Progenitor cell of endocrine pancreas (in vitro differentiated cells): ENCODE measurements at regions not wholly inside any gene's neighbourhood (a gene's known extent, or its start where the extent isn't known, plus 50 kb on each side); places are given as distances from the start of the nearest gene placed in this dataset.
"Not testable (repeated sequence)": the region's sequence is repeated elsewhere in the genome, so short reads cannot be mapped to it uniquely, and the experiment has no call there.

Source experiments
- DNase-seq: peaks from one replicate; pipeline ENCODE4 v3.0.0; 2021; ENCODE audit warnings: low spot score; ENCODE audit not compliant: unreplicated experiment
- H3K27ac Mint-ChIP-seq: 2 replicates; pipeline ENCODE4 v1.8.0; 2021; ENCODE audit warnings: mild to moderate bottlenecking, moderate library complexity, mixed read lengths
- H3K27me3 Mint-ChIP-seq: 2 replicates; pipeline ENCODE4 v1.8.0; 2021; ENCODE audit warnings: mixed read lengths
- H3K36me3 Mint-ChIP-seq: 2 replicates; pipeline ENCODE4 v1.8.0; 2022; ENCODE audit warnings: mixed read lengths; ENCODE audit not compliant: insufficient read depth
- H3K4me1 Mint-ChIP-seq: 2 replicates; pipeline ENCODE4 v1.8.0; 2021; ENCODE audit warnings: low read depth, mixed read lengths
- H3K4me3 Mint-ChIP-seq: 2 replicates; pipeline ENCODE4 v1.8.0; 2021; ENCODE audit warnings: low read depth, mild to moderate bottlenecking, moderate library complexity, mixed read lengths
- H3K9me3 Mint-ChIP-seq: 2 replicates; pipeline ENCODE4 v1.8.0; 2021; ENCODE audit warnings: low read depth, mixed read lengths
- TF ChIP-seq, protein P1 (sequence below): fragments of 200-600 bp; sonication (generic); IDR thresholded peaks from one replicate; pipeline ENCODE4 v1.5.0; 2021; ENCODE audit warnings: antibody characterized with exemption, mild to moderate bottlenecking; ENCODE audit not compliant: unreplicated experiment

- TF ChIP-seq, protein P1, sequence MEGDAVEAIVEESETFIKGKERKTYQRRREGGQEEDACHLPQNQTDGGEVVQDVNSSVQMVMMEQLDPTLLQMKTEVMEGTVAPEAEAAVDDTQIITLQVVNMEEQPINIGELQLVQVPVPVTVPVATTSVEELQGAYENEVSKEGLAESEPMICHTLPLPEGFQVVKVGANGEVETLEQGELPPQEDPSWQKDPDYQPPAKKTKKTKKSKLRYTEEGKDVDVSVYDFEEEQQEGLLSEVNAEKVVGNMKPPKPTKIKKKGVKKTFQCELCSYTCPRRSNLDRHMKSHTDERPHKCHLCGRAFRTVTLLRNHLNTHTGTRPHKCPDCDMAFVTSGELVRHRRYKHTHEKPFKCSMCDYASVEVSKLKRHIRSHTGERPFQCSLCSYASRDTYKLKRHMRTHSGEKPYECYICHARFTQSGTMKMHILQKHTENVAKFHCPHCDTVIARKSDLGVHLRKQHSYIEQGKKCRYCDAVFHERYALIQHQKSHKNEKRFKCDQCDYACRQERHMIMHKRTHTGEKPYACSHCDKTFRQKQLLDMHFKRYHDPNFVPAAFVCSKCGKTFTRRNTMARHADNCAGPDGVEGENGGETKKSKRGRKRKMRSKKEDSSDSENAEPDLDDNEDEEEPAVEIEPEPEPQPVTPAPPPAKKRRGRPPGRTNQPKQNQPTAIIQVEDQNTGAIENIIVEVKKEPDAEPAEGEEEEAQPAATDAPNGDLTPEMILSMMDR = no peak
- no peaks in the 10 kb centered on the region for H3K36me3 Mint-ChIP-seq
- H3K4me3 Mint-ChIP-seq = no peak overlapping the region
- no peak overlapping the region for H3K27ac Mint-ChIP-seq
- H3K4me1 Mint-ChIP-seq = no peaks in the 10 kb centered on the region
- no peak for DNase-seq
- H3K9me3 Mint-ChIP-seq = no peaks in the 10 kb centered on the region
- H3K27me3 Mint-ChIP-seq = no peaks in the 10 kb centered on the region
Measured at GRCh38 chr9:82777366-82777765, 285.6 kb downstream of the RASEF start.

GRCh38 chr9:82778923-82779322 is 284.0 kb downstream of the RASEF start:
- H3K27ac Mint-ChIP-seq, H3K4me1 Mint-ChIP-seq, H3K27me3 Mint-ChIP-seq, H3K36me3 Mint-ChIP-seq, H3K9me3 Mint-ChIP-seq, DNase-seq, H3K4me3 Mint-ChIP-seq: not testable (repeated sequence)

DNA sequence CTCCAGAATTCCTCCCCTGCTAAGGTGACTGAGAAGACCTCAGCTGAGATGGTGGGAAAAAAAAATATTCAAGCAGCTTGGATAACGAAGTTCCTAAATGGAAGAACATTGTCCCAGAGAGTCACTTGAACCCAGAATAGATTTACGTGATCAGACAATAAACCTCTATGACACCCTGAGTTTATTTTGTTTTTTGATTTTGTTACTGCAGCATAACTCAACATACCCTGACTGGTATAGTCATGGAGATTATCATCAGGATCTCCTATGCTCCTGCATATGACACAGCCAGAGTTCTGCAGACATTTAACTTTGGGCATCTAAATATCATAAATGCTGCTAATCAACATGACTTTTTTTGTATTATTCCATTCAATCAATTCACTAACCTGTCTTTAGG is 282.9 kb downstream of the RASEF start:
- TF ChIP-seq, protein P1 = no peak
- Mint-ChIP-seq H3K27ac (no peak overlapping the region), H3K27me3 (no peaks in the 10 kb centered on the region), H3K9me3 (peaks cover 7% of the 10 kb centered on the region), H3K4me1 (peaks cover 3% of the 10 kb centered on the region), H3K4me3 (no peak overlapping the region), H3K36me3 (no peaks in the 10 kb centered on the region)
- DNase-seq = no peak

- DNase-seq = no peak
- H3K27me3 Mint-ChIP-seq = no peaks in the 10 kb centered on the region
- H3K4me3 Mint-ChIP-seq = no peak overlapping the region
- H3K27ac Mint-ChIP-seq = no peak overlapping the region
- peaks cover 7% of the 10 kb centered on the region for H3K9me3 Mint-ChIP-seq
- TF ChIP-seq, protein P1 = no peak
- H3K36me3 Mint-ChIP-seq = no peaks in the 10 kb centered on the region
- H3K4me1 Mint-ChIP-seq = peaks cover 3% of the 10 kb centered on the region
Measured at GRCh38 chr9:82781921-82782392, 281.0 kb downstream of the RASEF start.

DNA sequence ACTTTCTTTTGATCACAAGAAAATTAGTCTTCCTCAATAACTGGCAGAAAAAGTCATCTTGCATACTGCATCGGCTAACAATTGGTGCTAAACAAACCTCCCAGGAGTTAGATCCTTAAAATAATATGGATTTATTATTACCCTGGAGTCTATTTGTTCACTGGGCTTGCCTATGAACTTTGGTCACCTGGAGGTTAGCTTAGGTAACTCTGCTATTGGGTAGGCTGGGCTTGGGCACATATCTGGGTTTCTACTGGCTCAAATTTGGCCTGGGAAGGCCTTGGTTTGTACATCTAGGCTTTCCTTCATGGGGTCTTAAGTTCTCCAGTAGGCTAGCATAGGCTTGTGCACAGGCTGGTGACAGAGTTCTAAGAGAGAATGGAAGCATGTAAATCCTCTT is 279.9 kb downstream of the RASEF start:
- no peak for DNase-seq
- TF ChIP-seq, protein P1 = no peak
- Mint-ChIP-seq H3K27me3 (no peaks in the 10 kb centered on the region), H3K36me3 (no peaks in the 10 kb centered on the region), H3K9me3 (peaks cover 7% of the 10 kb centered on the region), H3K27ac (no peak overlapping the region), H3K4me1 (peaks cover 3% of the 10 kb centered on the region), H3K4me3 (no peak overlapping the region)

- H3K36me3 Mint-ChIP-seq = no peaks in the 10 kb centered on the region
- H3K4me1 Mint-ChIP-seq = peaks cover 3% of the 10 kb centered on the region
- H3K9me3 Mint-ChIP-seq = peaks cover 7% of the 10 kb centered on the region
- no peak overlapping the region for H3K27ac Mint-ChIP-seq
- H3K4me3 Mint-ChIP-seq = no peak overlapping the region
- TF ChIP-seq, protein P1 = no peak
- DNase-seq = no peak
- no peaks in the 10 kb centered on the region for H3K27me3 Mint-ChIP-seq
Measured at GRCh38 chr9:82784589-82784988, 278.4 kb downstream of the RASEF start.
